Calu3 (cell line): ENCODE measurements at regions not wholly inside any gene's neighbourhood (a gene's known extent, or its start where the extent isn't known, plus 50 kb on each side); places are given as distances from the start of the nearest gene placed in this dataset.

Experiments
- BruUV-seq: library from RNA; stranded (reverse); fragments of 400-500 nt; replicated peaks from 2 replicates; lab custom pipeline; 2021; lab: Mats Ljungman, UMichigan
- CTCF ChIA-PET: fragments of 300-600 bp; sonication (Branson Sonifier 250); formaldehyde crosslinking; loops from one replicate; lab custom pipeline; 2022; ENCODE audit warnings: antibody characterized with exemption; lab: Charles Lee
- DNase-seq: peaks from one replicate; pipeline ENCODE4 v3.0.0; 2022
- H3K27ac Mint-ChIP-seq: one replicate; pipeline ENCODE4 v1.8.0; 2022; ENCODE audit warnings: mixed read lengths; ENCODE audit not compliant: unreplicated experiment
- H3K27me3 Mint-ChIP-seq: one replicate; pipeline ENCODE4 v1.8.0; 2022; ENCODE audit warnings: mixed read lengths; ENCODE audit not compliant: unreplicated experiment
- H3K36me3 Mint-ChIP-seq: one replicate; pipeline ENCODE4 v1.8.0; 2022; ENCODE audit warnings: mild to moderate bottlenecking, moderate library complexity, mixed read lengths; ENCODE audit not compliant: insufficient read depth, unreplicated experiment
- H3K4me1 Mint-ChIP-seq: one replicate; pipeline ENCODE4 v1.8.0; 2022; ENCODE audit warnings: mild to moderate bottlenecking, low read depth, mixed read lengths; ENCODE audit not compliant: unreplicated experiment
- H3K4me3 Mint-ChIP-seq: one replicate; pipeline ENCODE4 v1.8.0; 2022; ENCODE audit warnings: mild to moderate bottlenecking, low read depth, moderate library complexity, mixed read lengths; ENCODE audit not compliant: unreplicated experiment
- H3K9me3 Mint-ChIP-seq: one replicate; pipeline ENCODE4 v1.8.0; 2022; ENCODE audit warnings: low read depth, mixed read lengths; ENCODE audit not compliant: unreplicated experiment
- intact Hi-C: fragments of 100-400 bp; cut with micrococcal nuclease; formaldehyde crosslinking; loops from one replicate; pipeline ENCODE4 v1.10.0; 2022; ENCODE audit not compliant: unreplicated experiment
- TF ChIP-seq, protein P1 (sequence below): fragments of 200-600 bp; IDR thresholded peaks from one replicate; pipeline ENCODE4 v1.8.0; 2022; ENCODE audit warnings: antibody characterized with exemption; ENCODE audit not compliant: unreplicated experiment

DNA sequence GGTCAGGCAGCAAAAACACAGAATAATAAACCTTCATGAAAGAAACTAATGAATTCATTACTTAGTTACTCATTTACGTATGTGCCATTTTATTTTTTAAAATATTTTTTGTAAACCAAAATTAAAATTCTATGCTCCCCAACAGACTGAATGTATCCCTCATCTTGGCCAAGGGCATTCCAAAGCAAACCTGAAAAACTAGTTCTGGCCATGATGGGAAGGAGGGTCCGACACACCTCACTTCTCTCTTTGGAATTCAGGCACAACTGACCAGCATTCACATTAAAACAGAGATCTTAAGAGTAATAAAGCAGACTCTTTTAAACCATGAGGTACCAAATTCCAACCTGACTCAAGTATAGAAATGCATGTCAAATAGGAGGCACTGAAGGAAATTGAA is 1576.9 kb upstream of the SPRY2 start:
- Mint-ChIP-seq H3K27ac (no peak overlapping the region), H3K4me1 (no peaks in the 10 kb centered on the region), H3K4me3 (no peak overlapping the region), H3K27me3 (no peaks in the 10 kb centered on the region), H3K9me3 (no peaks in the 10 kb centered on the region), H3K36me3 (no peaks in the 10 kb centered on the region)
- no peak for DNase-seq
- CTCF ChIA-PET = no interaction called here
- BruUV-seq = no TSS peak
- TF ChIP-seq, protein P1, sequence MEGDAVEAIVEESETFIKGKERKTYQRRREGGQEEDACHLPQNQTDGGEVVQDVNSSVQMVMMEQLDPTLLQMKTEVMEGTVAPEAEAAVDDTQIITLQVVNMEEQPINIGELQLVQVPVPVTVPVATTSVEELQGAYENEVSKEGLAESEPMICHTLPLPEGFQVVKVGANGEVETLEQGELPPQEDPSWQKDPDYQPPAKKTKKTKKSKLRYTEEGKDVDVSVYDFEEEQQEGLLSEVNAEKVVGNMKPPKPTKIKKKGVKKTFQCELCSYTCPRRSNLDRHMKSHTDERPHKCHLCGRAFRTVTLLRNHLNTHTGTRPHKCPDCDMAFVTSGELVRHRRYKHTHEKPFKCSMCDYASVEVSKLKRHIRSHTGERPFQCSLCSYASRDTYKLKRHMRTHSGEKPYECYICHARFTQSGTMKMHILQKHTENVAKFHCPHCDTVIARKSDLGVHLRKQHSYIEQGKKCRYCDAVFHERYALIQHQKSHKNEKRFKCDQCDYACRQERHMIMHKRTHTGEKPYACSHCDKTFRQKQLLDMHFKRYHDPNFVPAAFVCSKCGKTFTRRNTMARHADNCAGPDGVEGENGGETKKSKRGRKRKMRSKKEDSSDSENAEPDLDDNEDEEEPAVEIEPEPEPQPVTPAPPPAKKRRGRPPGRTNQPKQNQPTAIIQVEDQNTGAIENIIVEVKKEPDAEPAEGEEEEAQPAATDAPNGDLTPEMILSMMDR = no peak
- intact Hi-C loops = no loop called here

DNA sequence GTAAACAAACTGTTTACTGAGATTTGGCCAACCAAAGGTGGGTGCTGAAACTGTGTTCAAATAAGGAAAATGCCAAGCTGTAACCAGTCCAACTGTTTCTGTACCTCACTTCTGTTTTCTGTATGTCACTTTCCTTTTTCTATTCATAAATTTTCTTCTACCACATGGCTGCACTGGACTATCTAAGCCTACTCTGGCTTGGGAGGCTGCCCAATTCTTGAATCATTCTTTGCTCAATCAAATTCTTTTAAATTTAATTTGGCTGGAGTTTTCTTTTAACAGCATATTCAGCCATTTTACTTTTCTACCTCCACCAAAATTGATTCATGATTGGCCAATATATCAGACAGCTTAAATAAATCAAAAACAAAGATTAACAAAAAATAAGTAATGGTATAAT is 1575.5 kb upstream of the SPRY2 start:
- no peak for DNase-seq
- intact Hi-C loops = no loop called here
- no peak overlapping the region for H3K4me3 Mint-ChIP-seq
- H3K36me3 Mint-ChIP-seq = no peaks in the 10 kb centered on the region
- CTCF ChIA-PET = no interaction called here
- H3K27me3 Mint-ChIP-seq = no peaks in the 10 kb centered on the region
- H3K27ac Mint-ChIP-seq = no peak overlapping the region
- H3K4me1 Mint-ChIP-seq = no peaks in the 10 kb centered on the region
- TF ChIP-seq, protein P1 = no peak
- no peaks in the 10 kb centered on the region for H3K9me3 Mint-ChIP-seq
- no TSS peak for BruUV-seq

DNA sequence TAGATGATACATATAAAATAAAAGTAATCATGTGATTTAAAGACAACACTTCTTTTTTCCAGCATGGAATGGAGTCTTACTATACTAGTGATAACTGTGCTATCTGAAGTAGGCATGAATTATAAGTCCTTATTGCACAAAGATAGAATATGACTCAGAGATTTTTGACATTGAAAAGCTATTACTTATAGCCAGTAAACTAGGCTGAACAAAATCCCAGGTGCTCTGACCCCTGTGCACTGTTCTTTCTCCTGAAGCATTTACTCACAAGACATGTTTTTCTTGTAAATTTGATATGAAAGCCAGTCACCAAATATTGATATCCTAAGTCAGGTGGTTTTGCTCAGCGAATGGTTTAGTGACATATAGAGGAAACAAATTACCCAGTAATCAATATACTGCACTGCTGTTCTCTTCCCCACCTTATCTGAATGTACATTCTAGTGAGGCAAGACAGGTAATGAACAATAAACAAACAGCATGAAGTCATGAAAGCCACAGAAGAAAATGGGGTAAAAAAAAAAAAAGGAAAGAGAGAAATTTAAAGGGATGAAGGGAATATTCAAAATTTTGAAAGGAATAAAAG is 1567.0 kb upstream of the SPRY2 start:
- DNase-seq = no peak
- Mint-ChIP-seq H3K9me3 (no peaks in the 10 kb centered on the region), H3K4me1 (no peaks in the 10 kb centered on the region), H3K27ac (no peak overlapping the region), H3K36me3 (no peaks in the 10 kb centered on the region), H3K4me3 (no peak overlapping the region), H3K27me3 (no peaks in the 10 kb centered on the region)
- intact Hi-C loops = no loop called here
- TF ChIP-seq, protein P1 = no peak
- CTCF ChIA-PET = no interaction called here
- BruUV-seq = no TSS peak

DNA sequence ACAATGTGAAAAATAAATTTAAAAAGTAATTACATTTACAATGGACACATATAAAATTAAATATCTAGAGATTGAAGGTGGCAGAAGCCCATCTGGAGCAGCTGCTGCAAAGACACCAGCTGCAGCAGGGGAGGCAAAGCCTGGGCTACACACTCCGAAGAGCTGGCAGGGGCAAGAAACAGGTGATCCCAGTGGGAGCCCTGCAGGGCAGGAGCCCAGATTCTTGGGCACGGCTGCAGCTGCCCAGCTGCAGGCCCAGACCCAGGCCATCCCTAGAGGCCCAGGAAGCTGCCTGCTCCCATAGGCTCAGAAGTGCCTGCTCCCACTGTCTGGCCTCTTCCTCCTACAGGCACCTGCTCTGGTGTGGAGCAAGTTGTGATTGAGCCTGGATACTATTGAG is 1547.9 kb upstream of the SPRY2 start:
- H3K4me1 Mint-ChIP-seq = no peaks in the 10 kb centered on the region
- no peak overlapping the region for H3K27ac Mint-ChIP-seq
- intact Hi-C loops = no loop called here
- H3K27me3 Mint-ChIP-seq = no peaks in the 10 kb centered on the region
- peaks cover 3% of the 10 kb centered on the region for H3K9me3 Mint-ChIP-seq
- no peak overlapping the region for H3K4me3 Mint-ChIP-seq
- CTCF ChIA-PET = no interaction called here
- no peaks in the 10 kb centered on the region for H3K36me3 Mint-ChIP-seq
- BruUV-seq = no TSS peak
- TF ChIP-seq, protein P1 = no peak
- DNase-seq = no peak
